GM23248 (cell line): ENCODE measurements at regions not wholly inside any gene's neighbourhood (a gene's known extent, or its start where the extent isn't known, plus 50 kb on each side); places are given as distances from the start of the nearest gene placed in this dataset.

ENCODE experiments used
- EZH2 ChIP-seq: fragments of 200-600 bp; sonication (generic); IDR thresholded peaks from 2 replicates; pipeline ENCODE4 v1.6.1; 2018; ENCODE audit warnings: antibody characterized with exemption, mild to moderate bottlenecking; ENCODE audit not compliant: insufficient read depth, poor library complexity, severe bottlenecking
- EZH2phosphoT487 ChIP-seq: fragments of 200-600 bp; sonication (generic); IDR thresholded peaks from 2 replicates; pipeline ENCODE4 v1.6.1; 2018; ENCODE audit warnings: antibody characterized with exemption, moderate library complexity, mild to moderate bottlenecking, low read depth; ENCODE audit not compliant: insufficient read depth

GRCh38 chr2:88815282-88815681, 123.8 kb downstream of the RPIA start:
- TF ChIP-seq EZH2 (no peak), EZH2phosphoT487 (no peak)
